ENCODE measurements at regions not wholly inside any gene's neighbourhood (a gene's known extent, or its start where the extent isn't known, plus 50 kb on each side); places are given as distances from the start of the nearest gene placed in this dataset.

DNA sequence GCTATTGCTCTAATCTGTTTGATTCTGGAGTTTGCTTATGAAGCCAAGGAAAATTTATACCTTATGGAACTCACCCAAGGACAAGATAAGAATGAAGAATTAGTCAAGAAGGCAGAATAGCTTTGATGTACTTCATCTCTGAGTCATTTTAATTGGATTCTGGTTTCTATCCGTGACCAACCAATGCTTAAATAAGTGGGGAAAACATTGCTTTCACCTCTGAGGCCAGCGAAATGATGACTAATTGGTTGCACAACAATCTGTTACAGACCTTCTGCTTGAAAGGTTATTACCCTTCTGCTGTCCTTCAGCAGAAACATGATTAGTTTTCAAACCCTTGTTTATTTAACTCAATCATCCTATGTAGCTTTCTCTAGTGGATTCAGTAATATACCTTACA is 812.7 kb downstream of the CDY2B start:
- TF ChIP-seq, protein P1, sequence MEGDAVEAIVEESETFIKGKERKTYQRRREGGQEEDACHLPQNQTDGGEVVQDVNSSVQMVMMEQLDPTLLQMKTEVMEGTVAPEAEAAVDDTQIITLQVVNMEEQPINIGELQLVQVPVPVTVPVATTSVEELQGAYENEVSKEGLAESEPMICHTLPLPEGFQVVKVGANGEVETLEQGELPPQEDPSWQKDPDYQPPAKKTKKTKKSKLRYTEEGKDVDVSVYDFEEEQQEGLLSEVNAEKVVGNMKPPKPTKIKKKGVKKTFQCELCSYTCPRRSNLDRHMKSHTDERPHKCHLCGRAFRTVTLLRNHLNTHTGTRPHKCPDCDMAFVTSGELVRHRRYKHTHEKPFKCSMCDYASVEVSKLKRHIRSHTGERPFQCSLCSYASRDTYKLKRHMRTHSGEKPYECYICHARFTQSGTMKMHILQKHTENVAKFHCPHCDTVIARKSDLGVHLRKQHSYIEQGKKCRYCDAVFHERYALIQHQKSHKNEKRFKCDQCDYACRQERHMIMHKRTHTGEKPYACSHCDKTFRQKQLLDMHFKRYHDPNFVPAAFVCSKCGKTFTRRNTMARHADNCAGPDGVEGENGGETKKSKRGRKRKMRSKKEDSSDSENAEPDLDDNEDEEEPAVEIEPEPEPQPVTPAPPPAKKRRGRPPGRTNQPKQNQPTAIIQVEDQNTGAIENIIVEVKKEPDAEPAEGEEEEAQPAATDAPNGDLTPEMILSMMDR (IDR thresholded peaks at IDR 0.05; ENCODE audit: low read depth, low read length, poor library complexity, severe bottlenecking) = no peak
- no peak for TF ChIP-seq EZH2phosphoT487 (IDR thresholded peaks at IDR 0.05; ENCODE audit: borderline replicate concordance, low read length)
